ENCODE measurements at regions not wholly inside any gene's neighbourhood (a gene's known extent, or its start where the extent isn't known, plus 50 kb on each side); places are given as distances from the start of the nearest gene placed in this dataset.

- TF ChIP-seq ZNF394 (tag by site-specific recombination; IDR thresholded peaks at IDR 0.05; ENCODE audit: borderline replicate concordance): peak; percentile 19; the same call in 1 of the 2 replicates
- no peak for TF ChIP-seq HOXA7 (CRISPR knock-in tag; IDR thresholded peaks at IDR 0.05; ENCODE audit: borderline replicate concordance)
- 0 out of 2 replicates have a peak, but pooled peaks have one; percentile 23 for TF ChIP-seq ZNF513 (tag by site-specific recombination; IDR thresholded peaks at IDR 0.05)
- TF ChIP-seq ZNF621 (tag by site-specific recombination; IDR thresholded peaks at IDR 0.05): no peak
- TF ChIP-seq SP7 (tag by site-specific recombination; IDR thresholded peaks at IDR 0.05): no peak
- TF ChIP-seq ZNF133 (tag by site-specific recombination; IDR thresholded peaks at IDR 0.05): no peak
- no peak for TF ChIP-seq ZNF214 (tag by site-specific recombination; IDR thresholded peaks at IDR 0.05; ENCODE audit: borderline replicate concordance)
- no peak for TF ChIP-seq ZNF132 (tag by site-specific recombination; IDR thresholded peaks at IDR 0.05; ENCODE audit: borderline replicate concordance)
- no peak for TF ChIP-seq KLF17 (tag by site-specific recombination; IDR thresholded peaks at IDR 0.05)
- TF ChIP-seq ZNF19 (tag by site-specific recombination; IDR thresholded peaks at IDR 0.05; ENCODE audit: low read depth): no peak
- TF ChIP-seq ZNF121 (tag by site-specific recombination; IDR thresholded peaks at IDR 0.05): no peak
- TF ChIP-seq ZNF426 (tag by site-specific recombination; IDR thresholded peaks at IDR 0.05): no peak
- TF ChIP-seq ZNF449 (tag by site-specific recombination; IDR thresholded peaks at IDR 0.05): no peak
- TF ChIP-seq GLIS1 (tag by site-specific recombination; IDR thresholded peaks at IDR 0.05): 0 out of 2 replicates have a peak, but pooled peaks have one; percentile 22
- TF ChIP-seq ZNF561 (tag by site-specific recombination; IDR thresholded peaks at IDR 0.05; ENCODE audit: borderline replicate concordance): no peak
- TF ChIP-seq ZNF10 (tag by site-specific recombination; IDR thresholded peaks at IDR 0.05): peak; percentile 43; the same call in 1 of the 2 replicates
- no peak for TF ChIP-seq ZXDB (tag by site-specific recombination; IDR thresholded peaks at IDR 0.05)
- no peak for TF ChIP-seq ZNF623 (tag by site-specific recombination; IDR thresholded peaks at IDR 0.05)
- TF ChIP-seq HOXC10 (CRISPR knock-in tag; IDR thresholded peaks at IDR 0.05): no peak
- no peak for TF ChIP-seq SALL2 (tag by site-specific recombination; IDR thresholded peaks at IDR 0.05; ENCODE audit: borderline replicate concordance)
- no peak for TF ChIP-seq ZNF626 (tag by site-specific recombination; IDR thresholded peaks at IDR 0.05)
- no peak for TF ChIP-seq BCL6B (tag by site-specific recombination; IDR thresholded peaks at IDR 0.05)
- TF ChIP-seq ZBTB49 (tag by site-specific recombination; IDR thresholded peaks at IDR 0.05; ENCODE audit: low read depth): no peak
- 0 out of 2 replicates have a peak, but pooled peaks have one; percentile 37 for TF ChIP-seq ZNF580 (tag by site-specific recombination; IDR thresholded peaks at IDR 0.05)
- TF ChIP-seq PBX3 (CRISPR knock-in tag; IDR thresholded peaks at IDR 0.05): no peak
These were observed 473.5 kb downstream of the ETNK1 start (continued) for GRCh38 chr12:23098517-23098916.
